ENCODE measurements at regions not wholly inside any gene's neighbourhood (a gene's known extent, or its start where the extent isn't known, plus 50 kb on each side); places are given as distances from the start of the nearest gene placed in this dataset.
"Not testable (repeated sequence)": the region's sequence is repeated elsewhere in the genome, so short reads cannot be mapped to it uniquely, and the experiment has no call there.

GRCh38 chr5:136453199-136453598 is 87.9 kb upstream of the TRPC7 start:
- DNase-seq = no peak

GRCh38 chr5:136447576-136447975 is 82.2 kb upstream of the TRPC7 start:
- DNase-seq = not testable (repeated sequence)

GRCh38 chr5:136446565-136446964 is 81.2 kb upstream of the TRPC7 start:
- DNase-seq = no peak

- DNase-seq = not testable (repeated sequence)
These were observed 78.8 kb upstream of the TRPC7 start for GRCh38 chr5:136444099-136444498.

GRCh38 chr5:136439367-136439766 is 74.0 kb upstream of the TRPC7 start:
- DNase-seq = no peak

- DNase-seq = no peak
These were observed 70.7 kb upstream of the TRPC7 start for GRCh38 chr5:136435946-136436543.

GRCh38 chr5:136434795-136435194 is 69.5 kb upstream of the TRPC7 start:
- no peak for DNase-seq

- no peak for DNase-seq
These were observed 67.4 kb upstream of the TRPC7 start for GRCh38 chr5:136432705-136433104.

- DNase-seq = no peak
These were observed 64.7 kb upstream of the TRPC7 start for GRCh38 chr5:136430081-136430480.

GRCh38 chr5:136427426-136427825 is 62.1 kb upstream of the TRPC7 start:
- DNase-seq = no peak

- DNase-seq = no peak
These were observed 60.6 kb upstream of the TRPC7 start for GRCh38 chr5:136425921-136426320.

GRCh38 chr5:136424835-136425584 is 59.7 kb upstream of the TRPC7 start:
- peak; percentile 11 for DNase-seq

GRCh38 chr5:136423944-136424606 is 58.7 kb upstream of the TRPC7 start:
- DNase-seq = no peak

- DNase-seq = no peak
These were observed 55.0 kb upstream of the TRPC7 start for GRCh38 chr5:136420168-136420898.

GRCh38 chr5:136418301-136418700 is 53.0 kb upstream of the TRPC7 start:
- no peak for DNase-seq

Data from amniotic stem cell (primary cell).